DMS53 (cell line): ENCODE measurements at regions not wholly inside any gene's neighbourhood (a gene's known extent, or its start where the extent isn't known, plus 50 kb on each side); places are given as distances from the start of the nearest gene placed in this dataset.
"Not testable (repeated sequence)": the region's sequence is repeated elsewhere in the genome, so short reads cannot be mapped to it uniquely, and the experiment has no call there.

Experiments
- DNase-seq: peaks from one replicate; lab custom pipeline; 2025; lab: John Stamatoyannopoulos, UW

DNA sequence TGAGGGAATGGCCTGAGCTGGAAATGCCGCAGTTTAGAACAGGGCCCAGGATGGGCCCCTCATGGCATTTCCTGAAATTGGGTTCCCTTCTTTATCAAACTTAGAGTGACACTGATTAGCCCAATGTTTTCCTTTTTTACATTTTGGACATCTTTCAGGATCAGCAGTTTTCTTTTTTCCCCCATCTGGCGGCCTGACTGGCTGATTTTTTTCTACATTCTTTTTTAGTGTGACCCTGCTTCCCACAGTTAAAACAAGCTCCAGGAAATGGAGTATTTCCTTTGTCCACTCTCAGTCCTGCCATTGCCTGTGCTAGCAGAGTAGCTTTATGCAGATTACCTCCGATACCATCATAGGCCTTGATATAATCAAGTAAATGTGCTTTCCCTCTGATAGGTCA, 185.8 kb upstream of the IGF1 start:
- DNase-seq = not testable (repeated sequence)

DNA sequence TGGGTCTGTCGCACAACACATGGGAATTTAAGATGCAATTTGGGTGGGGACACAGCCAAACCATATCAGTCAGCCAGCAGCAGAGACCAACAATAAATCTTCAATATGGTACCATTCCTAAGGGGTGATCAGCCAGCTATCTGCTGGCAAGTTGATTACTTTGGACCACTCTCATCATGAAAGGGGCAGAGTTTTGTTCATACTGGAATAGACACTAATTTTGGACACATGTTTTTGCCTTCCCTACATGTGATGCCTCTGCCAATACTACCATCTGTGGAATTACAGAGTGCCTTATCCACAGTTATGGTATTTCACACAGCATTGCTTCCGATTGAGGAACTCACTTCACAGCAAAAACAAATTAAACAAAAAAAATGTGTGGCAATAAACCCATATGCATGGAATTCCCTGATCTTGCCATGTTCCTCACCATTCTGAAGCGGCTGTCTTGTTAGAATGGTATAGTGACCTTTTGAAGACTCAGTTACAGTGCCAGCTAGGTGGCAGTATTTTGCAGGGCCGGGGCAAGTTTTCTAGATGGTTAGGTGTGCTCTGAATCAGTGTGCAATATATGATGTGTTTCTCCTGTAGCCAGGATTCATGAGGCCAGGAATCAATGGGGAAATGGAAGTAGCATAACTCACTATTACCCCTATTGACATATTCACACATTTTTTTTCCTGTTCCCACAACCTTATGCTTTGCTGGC, 179.0 kb upstream of the IGF1 start:
- peak; percentile 70 for DNase-seq

DNA sequence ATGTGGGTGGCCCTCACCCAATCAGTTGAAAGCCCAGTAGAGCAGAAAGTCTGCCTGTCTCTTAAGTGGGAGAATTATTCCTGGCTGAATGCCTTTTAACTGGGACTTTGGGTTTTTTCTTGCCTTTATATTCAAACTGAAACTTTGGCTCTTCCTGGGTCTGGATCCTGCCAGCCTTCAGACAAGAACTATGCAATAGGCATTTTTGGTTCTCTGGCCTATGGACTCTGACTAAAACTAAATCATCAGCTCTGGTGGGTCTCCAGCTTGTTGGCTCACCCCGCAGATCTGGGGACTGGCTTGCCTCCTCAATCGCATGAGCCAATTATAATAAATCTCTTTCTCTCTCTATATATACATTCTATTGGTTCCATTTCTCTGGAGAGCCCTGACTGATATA, 173.0 kb upstream of the IGF1 start:
- DNase-seq = no peak

DNA sequence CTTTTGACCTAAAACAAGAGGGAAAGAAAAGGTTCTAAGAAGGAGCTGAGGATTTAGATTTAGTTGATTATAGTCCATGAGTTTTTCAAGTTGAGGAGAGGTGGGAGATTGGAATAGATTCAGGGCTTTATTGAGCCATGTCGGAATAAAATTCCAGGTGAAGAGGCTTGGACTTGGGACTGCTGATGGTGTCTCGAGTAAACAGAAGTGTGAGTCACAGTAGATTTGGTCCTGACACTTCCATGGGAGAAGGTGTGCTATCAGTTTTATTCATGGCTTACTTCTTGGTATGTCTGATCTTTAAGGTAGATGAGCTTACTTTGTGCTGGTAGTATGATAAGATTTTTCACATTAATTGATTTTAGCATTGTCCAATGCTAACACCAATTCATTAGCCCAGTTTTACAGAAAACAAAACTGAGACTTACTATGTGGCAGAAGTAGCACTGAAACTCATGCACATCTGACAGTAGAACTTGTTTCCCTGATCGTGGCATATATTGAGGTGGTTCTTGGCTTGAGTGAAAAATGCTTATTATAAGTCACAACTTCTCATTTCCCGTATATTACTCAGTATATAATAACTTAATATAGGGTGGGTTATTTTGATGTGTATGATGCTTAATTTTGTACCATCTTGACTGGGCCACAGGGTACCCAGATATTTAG, 172.4 kb upstream of the IGF1 start:
- DNase-seq = peak; percentile 56

DNA sequence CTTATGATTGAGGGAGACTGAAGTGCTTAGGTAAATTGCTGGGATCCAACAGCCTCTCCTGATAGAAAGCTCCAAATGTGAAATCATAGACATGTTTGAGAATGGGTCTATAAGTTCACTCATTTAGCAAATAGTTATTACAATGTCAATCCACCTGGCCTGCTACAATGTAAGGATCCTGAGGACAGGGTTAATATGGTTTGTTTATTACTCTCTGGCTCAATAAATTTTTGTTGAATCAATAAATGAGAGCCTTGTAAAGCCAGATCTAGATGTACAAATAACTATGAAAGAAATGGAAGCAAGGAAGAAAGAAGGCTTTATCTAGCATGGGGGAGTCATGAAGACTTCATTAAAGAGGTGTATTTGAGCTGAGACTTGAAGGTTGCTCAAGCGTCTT, 165.6 kb upstream of the IGF1 start:
- DNase-seq = no peak

DNA sequence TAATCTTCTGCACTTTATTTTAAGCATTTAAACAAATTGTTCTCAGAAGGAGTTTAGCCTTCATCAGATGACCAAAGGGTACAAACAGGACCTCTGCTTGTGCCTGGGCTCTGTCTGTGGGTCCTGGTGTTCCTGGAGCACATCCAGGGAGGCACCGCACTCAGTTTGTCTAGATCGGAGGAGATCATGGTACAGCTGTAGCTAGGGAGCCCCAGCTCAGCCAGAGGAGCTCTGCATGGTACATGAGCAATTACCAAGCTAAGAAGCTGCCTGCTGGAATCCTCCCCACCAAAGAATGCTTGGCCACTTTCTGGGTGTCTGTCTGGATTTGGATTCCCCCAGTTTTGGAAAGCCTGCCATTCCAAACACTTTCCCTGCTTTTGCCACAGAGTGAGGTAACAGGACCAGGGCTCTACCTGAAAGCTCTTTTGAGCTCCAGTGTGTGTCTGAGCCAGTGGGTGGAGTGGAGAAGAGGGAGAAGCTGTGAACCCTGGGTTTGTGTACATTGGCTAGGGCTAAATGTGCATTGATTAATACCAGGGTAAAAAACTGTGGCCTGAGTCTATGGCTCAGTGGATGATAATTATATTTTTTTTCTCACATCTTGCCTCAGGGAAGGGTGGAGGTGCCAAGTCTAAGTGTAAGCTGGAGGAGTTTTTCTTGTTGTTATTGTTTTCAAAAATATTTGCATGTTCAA, 163.7 kb upstream of the IGF1 start:
- no peak for DNase-seq

DNA sequence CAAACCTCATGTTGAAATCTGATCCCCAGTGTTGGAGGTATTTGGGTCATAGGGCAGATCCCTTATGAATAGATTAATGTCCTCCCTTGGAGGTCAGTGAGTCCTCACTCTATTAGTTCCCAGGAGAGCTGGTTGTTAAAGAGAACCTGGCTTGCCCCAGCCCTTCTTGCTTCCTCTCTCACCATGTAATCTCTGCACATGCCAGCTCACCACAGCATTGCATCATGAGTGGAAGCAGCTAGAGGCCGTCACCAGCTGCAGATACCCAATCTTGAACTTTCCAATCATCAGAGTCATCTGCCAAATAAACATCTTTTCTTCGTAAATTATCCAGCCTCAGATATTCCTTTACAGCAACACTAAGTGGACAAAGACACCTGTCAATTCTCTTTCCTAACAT, 161.8 kb upstream of the IGF1 start:
- no peak for DNase-seq

DNA sequence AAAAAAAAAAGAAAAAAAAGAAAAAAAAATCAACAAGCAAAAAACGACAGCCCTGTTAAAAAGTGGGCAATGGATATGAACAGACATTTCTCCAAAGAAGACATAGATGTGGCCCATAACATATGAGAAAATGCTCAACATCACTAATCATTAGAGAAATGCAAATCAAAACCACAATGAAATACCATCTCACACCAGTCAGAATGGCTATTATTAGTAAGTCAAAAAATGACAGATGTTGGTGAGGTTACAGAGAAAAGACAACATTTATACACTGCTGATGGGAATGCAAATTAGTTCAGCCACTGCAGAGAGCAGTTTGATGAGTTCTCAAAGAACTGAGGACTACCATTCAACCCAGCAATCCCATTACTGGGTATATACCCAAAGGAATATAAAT, 160.3 kb upstream of the IGF1 start:
- DNase-seq = not testable (repeated sequence)

DNA sequence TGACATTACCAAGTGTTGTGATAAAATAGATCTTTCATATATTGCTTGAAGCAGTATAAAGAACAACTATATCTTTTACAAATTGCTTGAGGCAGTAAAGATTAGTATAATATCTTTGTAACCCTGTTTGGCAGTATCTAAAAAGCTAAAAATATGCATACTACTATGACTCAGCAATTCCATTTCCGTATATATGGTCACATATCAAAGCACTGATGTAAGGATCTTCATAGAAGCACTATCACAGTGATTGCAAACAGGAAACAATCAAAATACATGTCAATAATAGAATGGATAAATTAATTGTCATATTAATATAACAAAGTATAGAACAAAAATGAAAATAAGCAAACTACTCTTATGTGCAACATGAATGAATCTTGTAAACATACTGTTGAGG, 158.4 kb upstream of the IGF1 start:
- peak; percentile 39 for DNase-seq

DNA sequence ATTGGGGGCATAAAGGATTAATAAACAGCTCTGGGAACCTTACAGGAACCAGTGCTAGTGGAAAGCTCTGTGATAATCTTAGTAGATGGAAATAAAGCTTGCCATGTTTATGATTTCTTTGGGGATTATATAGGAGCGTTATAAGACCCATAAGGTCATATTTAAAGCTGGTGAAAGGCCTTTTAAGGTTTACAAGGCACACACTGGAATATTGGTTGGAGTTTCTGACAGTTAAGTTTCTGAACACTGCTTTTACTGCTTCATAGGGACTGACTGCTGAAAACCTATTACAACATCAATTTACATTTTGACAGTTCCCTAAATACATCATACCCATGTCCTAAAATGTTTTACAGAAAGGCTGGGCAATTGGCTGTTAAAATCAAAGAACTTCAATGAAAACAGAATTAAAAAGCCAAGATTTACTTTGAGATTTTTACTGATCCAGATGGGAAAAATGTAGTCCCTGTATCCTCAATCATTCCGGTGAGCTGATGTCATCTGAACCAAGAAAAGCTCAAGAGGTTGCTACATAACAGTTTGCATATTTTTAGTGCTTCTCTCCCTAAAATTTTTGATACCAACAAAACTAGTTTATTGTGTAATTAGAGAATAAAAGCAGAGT, 153.7 kb upstream of the IGF1 start:
- DNase-seq = no peak

DNA sequence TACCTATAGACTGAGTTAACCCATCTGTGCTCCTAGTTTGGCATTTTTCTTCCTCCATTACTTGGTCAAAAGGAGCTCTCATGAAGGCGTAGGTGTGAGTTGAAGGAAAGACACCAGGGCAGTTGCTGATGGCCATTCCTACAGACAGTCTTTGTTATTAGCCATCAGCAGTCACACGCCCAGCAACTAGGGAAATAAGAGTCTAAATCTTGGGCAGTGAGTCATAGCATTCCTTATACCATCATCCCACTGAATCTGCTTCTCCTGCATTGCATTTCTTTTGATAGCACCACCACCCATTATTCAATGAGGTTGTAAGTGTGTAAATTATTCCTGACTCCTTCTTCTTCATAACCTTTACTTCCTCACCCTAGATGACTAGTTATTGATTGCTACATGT, 150.9 kb upstream of the IGF1 start:
- no peak for DNase-seq

DNA sequence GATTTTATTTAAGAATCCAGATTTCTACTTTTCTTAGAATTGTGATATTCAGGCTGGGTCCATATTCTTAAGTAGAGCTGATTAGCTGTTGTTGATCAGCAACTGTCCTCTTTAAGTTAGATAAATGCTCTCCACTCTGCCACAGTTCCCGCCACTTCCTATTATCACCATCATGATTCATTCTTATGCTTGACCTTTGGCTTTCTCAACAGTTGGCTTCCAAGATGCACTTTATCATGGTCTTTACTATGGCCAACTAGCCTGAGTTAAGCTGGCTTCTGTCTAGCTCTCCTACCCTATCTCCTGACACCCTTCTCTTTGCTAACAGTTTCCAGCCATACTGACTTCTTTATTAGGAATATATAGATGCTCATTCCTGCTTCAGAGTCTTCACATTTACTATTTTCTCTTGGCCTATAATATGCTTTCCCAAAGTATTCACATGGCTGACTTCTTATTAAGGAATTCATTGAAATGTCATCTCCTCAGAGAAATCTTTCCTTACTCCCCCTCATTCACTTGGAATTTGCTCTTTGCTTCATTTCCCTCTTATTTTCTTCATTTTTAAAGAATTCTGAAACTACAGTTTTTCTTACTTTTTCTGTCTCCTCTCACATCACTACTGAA, 149.0 kb upstream of the IGF1 start:
- DNase-seq = no peak

DNA sequence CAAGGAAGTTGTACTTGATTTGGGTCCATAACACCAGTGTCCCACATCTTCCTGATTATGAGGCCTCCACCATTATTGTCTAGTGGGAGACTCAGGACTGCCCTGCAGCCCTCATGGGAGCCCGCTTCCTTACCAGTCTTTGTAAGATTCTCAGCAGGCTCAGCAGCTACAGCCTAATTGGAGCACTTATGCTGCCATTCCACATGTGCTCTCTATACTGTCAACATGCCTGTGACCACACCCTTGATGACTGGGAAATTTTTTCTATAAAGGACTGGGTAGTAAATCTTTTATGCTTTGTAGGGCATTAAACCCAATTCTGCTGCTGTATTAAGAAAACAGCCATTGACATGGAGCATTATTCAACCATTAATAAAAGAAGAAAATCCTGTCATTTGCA, 145.5 kb upstream of the IGF1 start:
- no peak for DNase-seq

DNA sequence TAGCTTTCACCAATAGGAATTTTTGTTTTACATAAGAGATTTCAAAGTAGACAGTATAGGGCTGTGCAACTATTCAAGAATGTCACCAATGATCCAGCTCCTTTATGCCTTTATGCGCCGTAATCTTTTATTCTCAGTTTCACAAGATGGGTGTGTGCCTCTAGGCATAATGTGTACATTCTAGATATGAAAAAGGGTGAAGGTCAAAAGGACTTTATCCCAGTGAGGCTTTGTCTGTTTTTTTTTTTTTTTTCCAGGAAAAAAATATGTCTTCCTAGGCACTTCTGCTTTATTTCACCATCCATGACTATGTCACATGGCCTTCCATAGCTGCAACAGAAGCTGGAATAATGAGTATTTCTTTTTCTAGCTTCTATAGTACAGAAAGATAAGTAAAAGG, 142.3 kb upstream of the IGF1 start:
- no peak for DNase-seq

DNA sequence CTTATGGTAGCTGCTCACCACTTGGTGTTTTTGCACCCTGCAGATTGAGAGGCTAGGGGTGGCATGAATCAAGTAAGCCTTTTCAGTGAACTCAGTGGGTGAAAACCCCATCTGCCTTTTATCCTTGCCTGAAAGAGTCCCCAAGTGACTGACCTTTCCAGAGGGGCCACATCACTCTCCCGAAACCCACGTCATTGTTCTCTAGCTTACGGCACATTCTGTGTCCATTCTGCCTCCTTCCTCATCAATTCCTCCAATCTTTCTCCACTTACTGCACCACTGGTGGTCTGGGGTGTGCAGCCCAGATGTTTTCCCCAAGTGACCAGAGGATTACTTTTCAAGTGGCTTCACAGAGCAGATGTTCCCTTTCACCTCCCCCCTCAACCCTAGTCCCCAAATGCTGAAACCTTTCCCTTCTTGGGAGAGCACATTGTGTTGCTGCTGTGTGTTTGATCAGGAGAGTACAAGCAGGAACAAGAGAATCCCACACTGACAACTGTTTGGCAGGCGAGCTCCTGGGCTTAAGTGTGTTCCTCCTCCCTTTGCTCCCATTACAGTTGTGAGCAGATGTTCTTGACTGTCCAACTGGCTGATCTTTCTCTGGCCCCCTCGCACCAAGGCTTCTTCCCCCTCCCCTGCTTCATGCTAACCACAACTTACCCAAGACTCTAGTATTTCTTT, 138.0 kb upstream of the IGF1 start:
- no peak for DNase-seq

DNA sequence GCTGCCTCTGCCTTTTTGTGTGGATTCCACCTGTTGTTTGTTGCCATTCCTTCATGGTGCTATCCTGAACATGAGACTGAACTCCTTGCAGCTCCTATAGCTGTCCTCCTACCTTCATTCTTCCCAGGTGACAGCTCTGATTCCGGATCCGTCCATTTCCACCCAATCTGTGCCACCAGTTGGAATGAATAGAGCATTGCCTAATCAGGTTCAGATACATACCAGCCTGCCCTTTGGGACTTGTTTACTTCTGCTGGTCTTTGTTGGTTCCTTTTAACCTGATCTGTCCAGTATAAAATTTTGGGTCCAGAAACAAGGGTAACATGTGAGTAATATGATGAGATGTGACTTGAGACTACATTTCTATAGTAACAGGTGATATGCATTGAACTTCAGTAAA, 136.3 kb upstream of the IGF1 start:
- DNase-seq = no peak

DNA sequence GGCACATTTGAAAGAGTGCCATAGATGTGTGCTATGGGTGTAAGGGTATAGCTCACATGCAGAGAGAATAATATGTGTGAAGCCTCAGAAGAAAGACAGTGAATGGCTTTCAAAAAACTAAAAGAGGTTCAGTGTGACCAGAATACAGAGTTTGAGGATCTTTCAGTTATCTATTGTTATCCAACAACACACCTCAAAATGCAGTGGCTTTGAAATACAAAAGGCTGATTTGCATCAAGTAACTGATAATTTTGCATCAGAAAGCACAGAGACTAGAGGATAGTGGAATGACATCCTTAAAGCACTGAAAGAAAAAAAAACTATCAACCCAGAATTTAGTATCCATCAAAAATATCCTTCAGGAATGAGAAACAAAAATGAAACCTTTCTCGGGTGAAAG, 131.6 kb upstream of the IGF1 start:
- no peak for DNase-seq

DNA sequence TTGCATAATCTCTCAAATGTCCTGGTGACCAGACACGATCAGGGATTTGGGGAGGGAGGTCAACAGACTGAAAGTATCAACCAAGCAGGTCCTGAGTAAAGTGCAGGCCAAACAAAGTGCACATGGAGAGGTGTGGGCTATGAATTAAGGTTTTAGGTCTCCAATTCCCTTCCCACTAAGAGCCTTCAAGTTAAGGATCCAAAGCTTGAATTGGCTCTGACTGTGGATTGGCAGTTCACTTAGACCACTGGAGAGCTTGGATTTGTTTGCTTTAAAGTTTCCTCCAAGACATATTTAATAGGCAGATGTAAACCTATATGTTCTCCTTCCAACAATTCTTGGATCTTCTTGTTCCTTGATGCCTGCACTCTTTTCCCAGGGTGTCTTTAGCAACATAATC, 129.6 kb upstream of the IGF1 start:
- no peak for DNase-seq

DNA sequence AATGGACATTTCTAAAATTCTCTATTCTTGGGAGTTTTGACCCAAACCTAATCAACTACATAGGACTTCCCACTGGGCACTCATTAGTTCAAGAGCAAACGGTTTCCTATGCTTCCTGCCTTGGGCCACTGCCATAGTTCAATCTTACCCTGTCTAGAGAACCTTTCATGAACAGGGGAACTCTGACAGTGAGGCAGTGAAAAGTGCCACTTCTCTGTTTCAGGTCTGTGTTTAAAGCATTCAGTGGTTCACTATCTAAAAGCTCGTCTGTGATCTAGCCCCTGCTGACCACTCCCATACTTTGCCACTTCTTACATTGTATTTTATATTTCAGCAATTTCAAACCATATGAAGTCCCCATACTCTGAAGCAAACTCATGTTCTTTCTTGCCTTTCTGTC, 122.7 kb upstream of the IGF1 start:
- no peak for DNase-seq

DNA sequence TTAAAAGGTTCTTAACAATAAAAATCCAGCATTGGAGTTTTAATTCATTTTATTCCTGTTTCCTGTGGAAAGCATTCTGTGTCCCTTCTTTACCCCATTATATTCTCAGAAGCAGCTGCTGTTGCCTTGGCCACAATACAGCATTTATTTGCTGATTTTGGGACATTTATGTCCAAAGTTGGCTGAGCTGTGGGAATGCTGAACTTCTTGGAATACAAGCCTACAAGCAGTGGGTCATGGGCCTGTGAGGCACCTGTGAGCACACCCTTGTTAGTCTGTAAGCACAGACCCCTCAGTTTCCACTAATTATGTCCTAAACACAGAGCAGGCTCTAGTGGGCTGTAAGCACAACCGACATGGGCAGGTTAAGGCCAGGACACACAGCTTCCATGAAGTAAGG, 122.2 kb upstream of the IGF1 start:
- DNase-seq = no peak

DNA sequence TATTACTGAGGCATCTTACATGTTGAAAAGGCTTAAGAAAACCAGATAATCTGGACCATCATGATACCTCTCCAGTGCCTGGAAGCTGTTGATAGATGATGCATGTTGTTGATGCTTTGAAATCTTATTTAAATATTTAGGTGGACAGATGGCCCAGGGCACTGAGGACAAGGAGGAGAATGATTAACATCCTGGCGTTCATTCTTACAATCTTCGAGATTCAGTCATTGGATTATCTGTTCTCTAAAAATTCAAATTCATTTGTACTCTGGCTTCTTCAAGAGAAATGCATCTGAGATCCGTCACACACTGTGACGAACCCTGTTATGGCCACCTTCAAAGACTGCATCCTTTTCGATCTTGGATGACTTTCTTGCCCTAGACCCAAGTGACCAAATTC, 121.3 kb upstream of the IGF1 start:
- DNase-seq = no peak

DNA sequence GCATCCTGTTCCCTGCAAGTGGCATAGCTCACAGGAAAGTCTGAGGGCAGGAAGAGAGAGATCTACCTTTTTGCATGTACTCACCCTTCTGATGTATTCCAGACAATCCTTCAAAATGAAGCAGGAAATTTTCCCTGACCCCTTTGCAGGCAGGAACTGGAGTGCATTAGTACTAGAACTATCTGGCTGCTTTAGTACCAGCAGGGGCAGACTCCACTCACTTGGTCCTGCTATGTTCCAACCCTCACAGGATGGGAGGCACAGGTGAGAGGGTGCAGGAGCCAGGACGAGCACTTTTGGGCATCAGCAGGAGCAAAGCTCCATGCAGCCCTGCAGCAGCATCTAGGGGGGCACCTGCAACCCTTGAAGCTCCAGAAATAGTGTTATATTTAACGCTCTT, 116.3 kb upstream of the IGF1 start:
- DNase-seq = no peak
